Thyroid gland (tissue), 4 donors: ENCODE measurements at regions not wholly inside any gene's neighbourhood (a gene's known extent, or its start where the extent isn't known, plus 50 kb on each side); places are given as distances from the start of the nearest gene placed in this dataset.

Experiments
- POLR2A ChIP-seq, 2 donors: fragments of 450-650 bp; IDR thresholded peaks; one replicate each; pipeline ENCODE4 v1.6.1; 2017; ENCODE audit warnings: antibody characterized with exemption in 2 of 2, mild to moderate bottlenecking in 2 of 2, moderate library complexity in 1 of 2
- TF ChIP-seq, protein P1 (sequence below), 6 experiments: fragments of 200-600 bp in 3 of 6; fragments of 450-650 bp in 3 of 6; sonication (generic) in 3 of 6; IDR thresholded peaks; one replicate each; pipeline ENCODE4 v1.5.1; 2016 to 2019; ENCODE audit warnings: antibody characterized with exemption in 6 of 6, mild to moderate bottlenecking in 2 of 6, inconsistent platforms in 1 of 6, moderate library complexity in 1 of 6

DNA sequence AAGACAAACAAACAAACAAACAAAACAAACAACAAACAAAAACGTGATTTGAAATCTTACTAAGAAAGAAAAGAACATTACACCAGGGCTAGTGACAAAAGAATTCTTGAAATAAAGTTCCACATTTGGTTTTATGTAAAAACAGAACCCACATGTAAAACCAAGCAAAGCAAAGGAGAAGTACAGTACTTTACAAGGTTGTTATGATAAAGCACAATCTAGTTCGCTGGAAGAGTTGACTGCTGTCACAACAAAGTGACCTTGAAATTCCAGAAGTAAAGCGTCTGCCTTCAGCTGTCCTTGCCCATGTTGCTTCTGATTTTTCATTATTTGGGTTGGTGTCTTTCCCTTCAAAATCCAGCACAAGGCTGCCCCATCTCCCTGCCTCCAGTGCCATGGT lies 94.8 kb upstream of the CYRIA start:
- TF ChIP-seq POLR2A (IDR thresholded peaks at IDR 0.05) = no peak
- TF ChIP-seq, protein P1, sequence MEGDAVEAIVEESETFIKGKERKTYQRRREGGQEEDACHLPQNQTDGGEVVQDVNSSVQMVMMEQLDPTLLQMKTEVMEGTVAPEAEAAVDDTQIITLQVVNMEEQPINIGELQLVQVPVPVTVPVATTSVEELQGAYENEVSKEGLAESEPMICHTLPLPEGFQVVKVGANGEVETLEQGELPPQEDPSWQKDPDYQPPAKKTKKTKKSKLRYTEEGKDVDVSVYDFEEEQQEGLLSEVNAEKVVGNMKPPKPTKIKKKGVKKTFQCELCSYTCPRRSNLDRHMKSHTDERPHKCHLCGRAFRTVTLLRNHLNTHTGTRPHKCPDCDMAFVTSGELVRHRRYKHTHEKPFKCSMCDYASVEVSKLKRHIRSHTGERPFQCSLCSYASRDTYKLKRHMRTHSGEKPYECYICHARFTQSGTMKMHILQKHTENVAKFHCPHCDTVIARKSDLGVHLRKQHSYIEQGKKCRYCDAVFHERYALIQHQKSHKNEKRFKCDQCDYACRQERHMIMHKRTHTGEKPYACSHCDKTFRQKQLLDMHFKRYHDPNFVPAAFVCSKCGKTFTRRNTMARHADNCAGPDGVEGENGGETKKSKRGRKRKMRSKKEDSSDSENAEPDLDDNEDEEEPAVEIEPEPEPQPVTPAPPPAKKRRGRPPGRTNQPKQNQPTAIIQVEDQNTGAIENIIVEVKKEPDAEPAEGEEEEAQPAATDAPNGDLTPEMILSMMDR (IDR thresholded peaks at IDR 0.05) = no peak
